HepG2 (cell line): ENCODE measurements at regions not wholly inside any gene's neighbourhood (a gene's known extent, or its start where the extent isn't known, plus 50 kb on each side); places are given as distances from the start of the nearest gene placed in this dataset.

ENCODE experiments used
- CTCF ChIP-seq: sonication (generic); formaldehyde crosslinking; IDR thresholded peaks from 2 replicates; pipeline ENCODE4 v1.5.0; 2020; ENCODE audit warnings: mild to moderate bottlenecking, missing genetic modification reagents, moderate library complexity
- NFATC3 ChIP-seq: sonication (generic); formaldehyde crosslinking; IDR thresholded peaks from 2 replicates; pipeline ENCODE4 v1.5.1; 2020; ENCODE audit warnings: mild to moderate bottlenecking, missing genetic modification reagents
- PCBP1 ChIP-seq: fragments of 200-400 bp; formaldehyde crosslinking; IDR thresholded peaks from 2 replicates; pipeline ENCODE4 v1.6.1; 2017; ENCODE audit warnings: mild to moderate bottlenecking, low read depth, low read length, borderline replicate concordance
- POLR2AphosphoS5 ChIP-seq: IDR thresholded peaks from 2 replicates; pipeline ENCODE4 v1.6.1; 2012; ENCODE audit warnings: low read depth, low read length
- YY1 ChIP-seq: IDR thresholded peaks from 2 replicates; pipeline ENCODE4 v1.6.1; 2011; ENCODE audit warnings: low read length, low read depth, moderate library complexity, mild to moderate bottlenecking; ENCODE audit not compliant: insufficient read depth, insufficient replicate concordance
- ZNF232 ChIP-seq: sonication (generic); formaldehyde crosslinking; IDR thresholded peaks from 2 replicates; pipeline ENCODE4 v1.4.0; 2020; ENCODE audit warnings: missing genetic modification reagents, borderline replicate concordance
- ZNF335 ChIP-seq: sonication (generic); formaldehyde crosslinking; IDR thresholded peaks from 2 replicates; pipeline ENCODE4 v1.4.0; 2020; ENCODE audit warnings: missing genetic modification reagents
- TF ChIP-seq, protein P1 (sequence below), 2 experiments: IDR thresholded peaks; 2 replicates each; pipeline ENCODE4 v1.6.1; 2011 to 2012; ENCODE audit warnings: low read length in 2 of 2, borderline replicate concordance in 1 of 2, low read depth in 1 of 2, mild to moderate bottlenecking in 1 of 2, moderate library complexity in 1 of 2

- TF ChIP-seq PCBP1, result no peak
- TF ChIP-seq ZNF335 (CRISPR knock-in tag), result no peak
- TF ChIP-seq CTCF (CRISPR knock-in tag), result no peak
- no peak for TF ChIP-seq POLR2AphosphoS5
- TF ChIP-seq NFATC3 (CRISPR knock-in tag), result no peak
- TF ChIP-seq, protein P1, sequence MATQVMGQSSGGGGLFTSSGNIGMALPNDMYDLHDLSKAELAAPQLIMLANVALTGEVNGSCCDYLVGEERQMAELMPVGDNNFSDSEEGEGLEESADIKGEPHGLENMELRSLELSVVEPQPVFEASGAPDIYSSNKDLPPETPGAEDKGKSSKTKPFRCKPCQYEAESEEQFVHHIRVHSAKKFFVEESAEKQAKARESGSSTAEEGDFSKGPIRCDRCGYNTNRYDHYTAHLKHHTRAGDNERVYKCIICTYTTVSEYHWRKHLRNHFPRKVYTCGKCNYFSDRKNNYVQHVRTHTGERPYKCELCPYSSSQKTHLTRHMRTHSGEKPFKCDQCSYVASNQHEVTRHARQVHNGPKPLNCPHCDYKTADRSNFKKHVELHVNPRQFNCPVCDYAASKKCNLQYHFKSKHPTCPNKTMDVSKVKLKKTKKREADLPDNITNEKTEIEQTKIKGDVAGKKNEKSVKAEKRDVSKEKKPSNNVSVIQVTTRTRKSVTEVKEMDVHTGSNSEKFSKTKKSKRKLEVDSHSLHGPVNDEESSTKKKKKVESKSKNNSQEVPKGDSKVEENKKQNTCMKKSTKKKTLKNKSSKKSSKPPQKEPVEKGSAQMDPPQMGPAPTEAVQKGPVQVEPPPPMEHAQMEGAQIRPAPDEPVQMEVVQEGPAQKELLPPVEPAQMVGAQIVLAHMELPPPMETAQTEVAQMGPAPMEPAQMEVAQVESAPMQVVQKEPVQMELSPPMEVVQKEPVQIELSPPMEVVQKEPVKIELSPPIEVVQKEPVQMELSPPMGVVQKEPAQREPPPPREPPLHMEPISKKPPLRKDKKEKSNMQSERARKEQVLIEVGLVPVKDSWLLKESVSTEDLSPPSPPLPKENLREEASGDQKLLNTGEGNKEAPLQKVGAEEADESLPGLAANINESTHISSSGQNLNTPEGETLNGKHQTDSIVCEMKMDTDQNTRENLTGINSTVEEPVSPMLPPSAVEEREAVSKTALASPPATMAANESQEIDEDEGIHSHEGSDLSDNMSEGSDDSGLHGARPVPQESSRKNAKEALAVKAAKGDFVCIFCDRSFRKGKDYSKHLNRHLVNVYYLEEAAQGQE (IDR thresholded peaks at IDR 0.05; ENCODE audit: borderline replicate concordance in 1 of 2, low read depth in 1 of 2, low read length in 2 of 2), result no peak
- no peak for TF ChIP-seq ZNF232 (CRISPR knock-in tag)
- TF ChIP-seq YY1, result no peak
Measured at GRCh38 chr17:13721705-13722104, 120.0 kb upstream of the HS3ST3A1 start.
